HS-5 (cell line): ENCODE measurements at regions not wholly inside any gene's neighbourhood (a gene's known extent, or its start where the extent isn't known, plus 50 kb on each side); places are given as distances from the start of the nearest gene placed in this dataset.
A peak's percentile ranks its signal among the peaks of the same experiment; 100 is the strongest.

Experiments used
- DNase-seq: peaks from one replicate; pipeline ENCODE4 v3.0.0-alpha.2; 2012; ENCODE audit warnings: low read depth

DNA sequence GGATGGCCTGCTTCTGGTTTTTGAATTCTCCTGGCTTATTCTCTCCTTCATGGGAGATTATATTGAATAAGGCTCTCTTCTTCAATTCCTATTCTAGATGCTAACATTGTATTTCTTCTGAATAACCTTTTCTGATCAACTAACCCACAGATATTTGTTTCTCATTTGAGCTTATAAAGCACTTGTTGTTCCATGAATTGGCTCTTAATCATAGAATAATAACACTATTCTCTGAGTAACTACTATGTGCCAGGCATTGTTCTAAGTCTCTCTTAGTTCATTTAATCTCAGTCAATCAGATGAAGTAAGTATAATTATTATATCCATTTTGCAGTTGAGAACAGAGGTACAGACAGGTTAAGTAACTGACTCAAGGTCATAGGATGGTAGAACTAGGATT, 136.3 kb upstream of the MLIP start:
- DNase-seq = no peak

DNA sequence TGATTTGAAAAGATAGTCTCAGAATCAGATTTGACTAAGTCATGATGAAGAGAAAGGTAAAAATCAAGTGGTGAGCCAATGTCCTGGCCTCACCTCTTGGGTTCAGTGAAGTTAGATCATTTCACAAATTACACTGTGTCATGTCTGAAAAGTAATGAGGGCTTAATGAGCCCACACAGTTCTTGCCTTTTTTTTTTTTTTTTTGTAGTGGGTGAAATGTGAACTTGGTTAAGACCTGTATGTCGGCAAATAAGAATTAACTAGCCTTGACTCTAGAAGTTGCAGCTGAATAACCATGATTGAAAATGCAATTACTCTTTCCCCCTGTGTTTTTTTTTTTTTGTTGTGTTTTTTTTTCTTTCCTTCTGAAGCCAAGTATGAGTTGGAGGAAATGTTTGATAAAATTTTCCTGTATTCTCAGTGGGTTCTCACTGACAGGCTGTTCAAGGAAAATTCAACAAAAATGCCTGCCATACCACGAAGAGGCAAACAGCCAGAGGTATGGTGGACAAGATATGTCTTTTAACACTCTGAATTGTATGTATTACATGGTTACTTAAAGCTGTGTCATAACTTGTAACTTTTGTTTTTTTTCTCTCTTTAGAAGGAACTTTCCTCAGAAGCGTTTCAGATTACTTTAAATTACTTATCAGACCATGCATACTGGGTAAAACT, 135.2 kb upstream of the MLIP start:
- no peak for DNase-seq

DNA sequence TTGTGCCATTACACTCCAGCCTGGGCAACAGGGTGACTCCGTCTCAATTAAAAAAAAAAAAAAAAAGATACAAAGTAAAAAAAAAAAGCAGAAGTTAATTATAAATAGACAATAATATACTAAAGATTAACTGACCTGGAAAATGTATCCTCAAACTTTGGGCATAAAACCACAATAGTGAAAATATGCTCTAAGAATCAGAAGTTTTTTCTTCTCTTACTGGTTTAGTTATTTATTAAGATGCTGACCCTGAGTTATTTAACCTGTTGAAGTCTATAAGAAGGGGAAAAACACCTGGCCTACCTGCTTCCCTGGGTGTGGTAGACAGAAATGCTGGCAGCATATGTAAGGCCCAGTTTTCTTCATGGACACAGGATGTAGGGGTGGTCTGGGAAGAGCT, 133.7 kb upstream of the MLIP start:
- DNase-seq = no peak

DNA sequence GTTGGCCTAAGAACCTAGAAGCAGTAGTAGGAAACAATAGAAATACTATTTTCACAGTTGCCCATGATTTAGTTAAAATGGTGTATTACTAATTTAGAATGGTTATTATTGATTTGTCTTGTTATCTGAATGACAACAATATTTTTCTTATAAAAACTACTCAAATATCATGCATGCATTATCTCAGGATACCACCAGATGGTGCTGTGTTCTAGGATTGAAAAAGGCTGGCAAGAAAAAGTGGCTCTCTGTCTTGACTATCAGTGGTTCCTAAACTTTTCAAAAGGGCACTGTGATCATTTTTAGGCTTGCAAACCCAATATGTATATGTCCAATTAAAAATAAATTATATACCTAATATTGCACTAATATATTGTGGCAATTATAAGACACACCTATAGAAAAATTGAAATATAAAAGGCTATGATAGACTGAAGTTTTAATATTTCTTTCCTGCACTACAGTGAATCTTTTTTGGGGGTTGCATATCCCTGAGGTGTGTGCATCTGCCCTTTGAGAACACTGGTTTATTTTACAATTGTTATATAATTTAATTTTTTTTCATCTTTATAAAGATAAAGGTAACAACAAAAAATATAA, 131.7 kb upstream of the MLIP start:
- DNase-seq = no peak

DNA sequence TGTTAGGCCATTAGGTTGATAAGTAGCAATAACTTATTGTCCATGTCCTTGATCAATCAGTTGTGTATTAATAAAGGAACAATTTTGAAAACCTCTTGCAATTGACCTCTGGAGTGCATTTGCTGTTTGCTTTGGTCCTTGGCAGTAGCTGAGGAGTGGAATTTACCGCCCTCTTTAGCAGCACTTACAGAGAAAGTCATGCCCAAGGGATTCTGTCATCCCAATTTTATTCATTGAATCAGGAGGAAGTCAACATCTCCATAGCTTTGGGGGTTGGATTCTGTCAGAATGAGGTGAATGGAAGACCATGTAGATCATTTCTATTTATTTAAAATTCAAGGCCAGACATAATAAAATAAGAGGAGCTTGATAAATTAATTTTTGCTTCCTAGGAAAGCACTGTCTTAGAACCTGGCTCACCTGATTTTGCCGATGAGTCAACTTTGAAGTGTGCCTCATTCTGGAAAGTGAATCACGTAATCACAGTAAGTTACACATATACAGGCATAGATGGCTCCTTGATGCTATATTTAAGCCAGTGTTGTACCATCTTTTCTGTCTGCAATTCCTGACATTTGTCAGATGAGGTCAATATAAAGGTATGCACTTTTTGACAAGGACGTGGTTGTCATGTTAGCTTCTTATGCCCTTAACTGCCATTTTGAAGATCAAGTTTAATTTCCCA, 128.7 kb upstream of the MLIP start:
- no peak for DNase-seq

DNA sequence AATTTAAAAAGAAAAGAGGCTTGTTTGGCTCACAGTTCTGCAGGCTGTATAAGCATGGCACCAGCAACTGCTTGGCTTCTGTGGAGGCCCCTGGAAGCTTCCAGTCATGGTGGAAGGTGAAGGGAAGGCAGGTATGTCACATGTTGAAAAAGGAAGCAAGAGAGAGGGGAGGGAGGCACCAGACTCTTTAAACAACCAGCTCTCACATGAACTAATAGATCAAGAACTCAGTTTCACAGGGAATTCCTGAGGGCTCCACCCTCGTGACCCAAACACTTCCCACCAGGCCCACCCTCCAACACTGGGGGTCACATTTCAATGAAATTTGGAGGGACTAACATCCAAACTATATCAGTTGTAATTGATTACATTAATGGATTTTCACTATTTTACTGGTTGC, 127.9 kb upstream of the MLIP start:
- DNase-seq = no peak

DNA sequence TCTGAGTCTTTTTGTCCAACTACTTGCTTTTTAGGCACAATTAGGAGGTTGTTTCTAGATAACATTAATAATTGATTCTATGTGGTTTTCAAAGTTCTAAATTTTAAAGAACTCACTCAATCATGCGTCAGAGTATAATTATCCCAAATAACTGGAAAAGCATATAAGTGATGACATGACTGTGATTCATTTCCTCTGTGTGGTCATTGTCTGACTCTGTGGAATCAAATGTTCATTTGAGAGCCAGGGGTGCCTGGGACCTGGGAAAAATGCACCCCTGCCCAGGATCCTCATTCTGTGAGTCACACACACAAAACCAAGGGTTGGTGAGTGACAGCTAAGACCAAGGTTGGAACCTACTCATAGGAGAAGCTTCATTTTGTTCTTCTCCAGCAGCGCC, 127.1 kb upstream of the MLIP start:
- DNase-seq = peak; percentile 92

DNA sequence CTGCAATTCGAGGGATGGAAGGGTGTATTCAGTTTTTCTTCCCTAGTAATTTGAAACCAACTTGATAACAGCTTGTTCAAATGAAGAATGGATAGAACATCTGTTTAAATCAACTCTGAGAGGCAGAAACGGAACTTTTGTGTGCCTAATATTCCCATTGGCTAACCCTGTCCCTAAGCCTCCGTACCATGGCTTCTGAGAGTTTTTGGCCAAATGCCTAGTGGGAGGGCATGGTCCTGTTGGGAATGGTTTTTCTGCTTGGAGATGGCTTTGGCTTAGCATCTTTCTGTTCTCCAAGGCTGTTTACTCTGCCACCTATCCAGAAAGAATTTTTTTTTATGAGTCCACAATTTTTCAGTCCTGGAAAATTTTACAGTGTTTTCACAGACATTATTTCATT, 126.7 kb upstream of the MLIP start:
- no peak for DNase-seq

DNA sequence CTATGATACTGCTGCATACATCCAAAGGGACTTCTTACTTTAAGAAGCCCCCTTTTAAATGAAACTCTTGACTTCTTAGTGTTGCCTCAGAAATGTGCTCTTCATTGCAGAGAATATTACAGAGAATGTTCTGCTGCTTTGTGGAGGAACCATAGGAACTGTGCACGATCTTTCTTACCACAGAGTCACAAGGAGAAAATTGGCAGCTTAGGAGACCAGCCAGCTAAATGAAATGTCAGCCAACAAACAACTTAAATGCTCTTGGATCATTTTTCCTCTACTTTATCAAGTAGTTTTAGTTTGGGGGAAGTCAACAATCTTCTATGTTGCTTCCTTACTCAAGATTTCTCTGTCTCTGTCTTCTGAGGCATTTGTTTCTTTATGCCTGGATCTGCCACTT, 125.9 kb upstream of the MLIP start:
- DNase-seq = no peak

DNA sequence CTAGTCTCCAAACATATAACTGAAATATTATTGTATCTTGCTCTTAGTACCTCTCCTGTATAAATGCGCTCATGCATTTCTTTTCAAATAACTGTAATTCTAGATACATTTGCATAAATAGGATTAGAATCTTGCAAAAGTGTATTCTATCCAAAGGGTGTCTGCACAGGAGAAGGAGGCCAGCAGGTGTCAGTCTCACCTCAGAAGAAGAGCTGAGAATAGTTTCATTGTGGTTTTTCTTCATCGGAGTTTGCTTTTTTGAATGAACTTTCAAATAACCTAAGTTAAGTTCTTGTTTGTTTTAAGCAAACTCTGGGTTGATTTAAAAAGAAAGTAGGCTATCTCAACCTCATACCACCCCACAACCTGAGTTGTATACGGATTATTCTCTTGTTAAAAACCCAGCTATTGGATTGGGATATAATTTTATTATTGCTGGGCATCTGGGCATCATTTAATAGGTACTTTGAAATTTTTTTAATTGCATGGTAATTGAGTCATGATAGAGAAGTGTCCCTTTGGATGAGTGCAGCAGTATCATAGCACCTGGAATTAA, 125.0 kb upstream of the MLIP start:
- DNase-seq = peak; percentile 20

DNA sequence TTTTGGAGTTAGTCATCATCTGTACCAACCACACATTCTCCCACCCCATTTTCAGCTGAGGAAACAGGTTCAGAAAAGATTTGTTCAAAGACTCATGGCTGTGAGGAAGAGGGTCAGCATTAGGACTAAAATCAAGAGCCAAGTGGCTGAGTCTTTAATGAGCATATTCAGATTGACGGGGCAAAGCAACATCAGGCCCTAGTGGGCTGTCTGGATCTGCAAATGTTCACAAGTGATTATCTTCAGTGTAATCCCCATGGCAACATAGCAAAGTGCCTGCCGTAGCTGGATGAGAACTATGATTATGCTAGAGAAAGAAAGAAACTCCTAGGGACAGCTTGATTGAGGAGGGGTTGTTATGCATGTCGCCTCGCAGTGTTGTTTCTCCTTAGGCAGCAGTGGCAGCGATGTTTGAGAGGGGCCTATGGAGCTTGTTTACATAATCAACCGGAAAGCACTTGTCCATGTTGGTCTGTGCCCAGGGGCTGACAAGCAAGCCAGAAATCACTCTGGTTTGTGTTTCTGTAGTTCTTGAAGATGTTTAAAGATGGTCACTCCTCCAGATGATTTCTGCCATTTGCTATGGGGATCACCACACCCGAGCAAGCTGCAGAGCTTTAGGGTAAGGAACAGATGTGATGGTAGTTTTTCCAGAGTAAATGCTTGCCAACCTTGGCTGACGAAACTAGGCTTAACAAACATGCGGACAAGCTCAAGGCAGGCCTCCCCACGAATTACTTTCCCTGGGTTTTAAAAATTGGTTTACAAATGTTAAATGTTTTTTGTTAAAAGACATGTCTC, 124.3 kb upstream of the MLIP start:
- no peak for DNase-seq

DNA sequence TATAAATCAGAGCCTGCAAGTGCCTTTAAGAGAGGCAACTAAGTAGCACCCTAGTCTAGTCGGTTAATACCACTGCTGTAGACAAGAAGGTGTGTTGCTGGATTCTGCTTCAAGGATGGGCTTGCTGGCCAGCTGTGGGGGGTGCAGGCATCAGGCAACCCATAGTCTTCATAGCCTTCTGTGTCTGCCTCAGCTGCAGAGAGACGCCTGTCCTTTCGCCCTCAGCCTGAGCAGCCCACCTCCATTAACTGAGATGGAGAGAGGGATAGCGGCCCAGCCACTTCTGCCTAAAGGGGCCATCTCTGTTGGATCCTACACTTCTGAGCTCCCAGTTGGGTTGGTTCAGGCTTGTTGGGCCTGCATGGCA, 123.7 kb upstream of the MLIP start:
- DNase-seq = no peak

DNA sequence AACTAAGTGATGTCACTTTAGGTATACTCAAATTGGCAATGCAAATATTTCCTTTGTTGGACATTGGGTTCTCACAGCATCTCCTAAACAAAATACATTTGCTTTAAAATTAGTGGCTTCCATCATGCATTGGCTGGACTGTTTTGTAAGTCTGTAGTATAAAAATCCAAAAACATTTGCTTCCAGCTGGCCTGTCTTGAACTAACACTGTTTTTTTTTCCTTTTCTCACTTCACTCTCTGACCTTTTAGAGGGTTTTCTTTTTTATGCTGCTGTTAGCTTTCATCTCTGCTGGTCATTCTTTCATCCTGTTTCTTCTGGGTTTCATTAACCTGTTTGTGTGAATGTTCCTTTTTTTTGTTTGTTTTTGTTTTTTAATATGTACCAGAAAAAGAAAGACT, 121.7 kb upstream of the MLIP start:
- DNase-seq = no peak

DNA sequence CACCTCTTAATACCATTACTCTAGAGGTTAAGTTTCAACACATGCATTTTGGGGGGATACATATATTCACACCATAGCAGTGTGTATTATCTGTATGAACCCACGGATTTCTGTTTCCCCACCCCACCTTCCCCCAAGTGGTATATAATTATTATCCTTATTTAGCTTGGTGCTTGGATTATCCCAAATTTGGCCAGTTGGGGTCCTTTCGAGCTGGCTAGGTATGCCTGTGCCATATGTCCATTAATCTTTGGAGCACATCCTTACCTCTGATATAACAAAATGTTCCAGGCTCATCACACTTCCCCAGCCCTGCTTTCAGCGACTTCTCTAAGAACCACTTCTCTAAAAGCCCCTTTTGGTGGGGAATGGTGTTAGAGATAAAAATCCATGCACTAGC, 118.7 kb upstream of the MLIP start:
- DNase-seq = no peak

DNA sequence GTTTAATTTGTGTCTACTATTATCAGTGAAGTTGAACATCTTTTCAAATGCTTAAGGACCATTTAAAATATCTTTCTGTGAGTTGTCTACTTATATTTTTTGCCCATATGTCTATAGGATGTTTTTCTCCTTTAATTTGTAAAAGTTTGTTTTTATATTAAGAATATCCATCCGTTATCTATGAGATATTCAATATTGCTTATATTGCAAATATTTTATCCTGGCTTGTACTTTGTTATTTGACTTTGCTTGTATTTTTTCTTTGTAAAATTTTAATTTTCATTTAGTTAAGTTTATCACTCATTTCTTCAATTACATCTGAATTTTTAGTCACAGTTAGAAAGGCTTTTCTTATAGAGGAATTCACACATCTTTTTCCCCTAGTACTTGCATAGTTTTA, 117.0 kb upstream of the MLIP start:
- DNase-seq = no peak

DNA sequence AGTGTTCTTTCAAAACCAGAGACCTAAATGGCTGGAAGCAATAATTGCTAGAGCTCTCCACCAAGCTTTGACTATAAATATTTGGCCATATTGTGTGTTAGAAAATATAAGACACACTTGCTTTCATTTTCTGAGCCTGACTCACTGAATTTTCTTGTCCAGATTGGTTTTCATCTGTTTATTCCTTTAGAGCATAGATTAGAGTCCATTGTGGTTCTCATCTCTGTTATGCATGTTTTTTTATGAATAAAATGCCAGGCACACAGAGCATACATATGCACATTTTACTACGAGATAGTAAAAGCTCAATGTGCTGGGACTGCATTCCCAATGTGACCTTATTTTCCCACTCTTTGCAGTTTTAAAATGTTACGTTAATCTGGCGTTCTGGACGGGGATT, 115.3 kb upstream of the MLIP start:
- no peak for DNase-seq

DNA sequence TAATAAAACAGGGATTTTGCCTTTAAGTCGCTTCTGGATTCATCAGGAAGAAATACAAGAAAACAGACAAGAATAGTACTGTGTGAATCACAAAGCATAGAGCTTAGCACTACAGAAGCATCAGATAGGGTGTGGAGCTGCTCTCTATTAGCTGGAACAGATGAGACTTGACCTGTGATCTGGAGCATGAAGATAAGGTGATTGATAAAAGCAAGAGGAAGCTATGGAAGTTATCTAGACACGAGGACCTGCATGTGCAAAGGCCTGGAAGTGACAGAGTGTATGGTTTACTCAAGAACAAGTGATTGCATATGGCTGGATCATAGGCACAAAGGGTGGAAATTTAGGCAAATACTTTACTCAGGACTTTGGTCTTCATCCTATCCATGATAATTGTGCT, 112.9 kb upstream of the MLIP start:
- DNase-seq = no peak

DNA sequence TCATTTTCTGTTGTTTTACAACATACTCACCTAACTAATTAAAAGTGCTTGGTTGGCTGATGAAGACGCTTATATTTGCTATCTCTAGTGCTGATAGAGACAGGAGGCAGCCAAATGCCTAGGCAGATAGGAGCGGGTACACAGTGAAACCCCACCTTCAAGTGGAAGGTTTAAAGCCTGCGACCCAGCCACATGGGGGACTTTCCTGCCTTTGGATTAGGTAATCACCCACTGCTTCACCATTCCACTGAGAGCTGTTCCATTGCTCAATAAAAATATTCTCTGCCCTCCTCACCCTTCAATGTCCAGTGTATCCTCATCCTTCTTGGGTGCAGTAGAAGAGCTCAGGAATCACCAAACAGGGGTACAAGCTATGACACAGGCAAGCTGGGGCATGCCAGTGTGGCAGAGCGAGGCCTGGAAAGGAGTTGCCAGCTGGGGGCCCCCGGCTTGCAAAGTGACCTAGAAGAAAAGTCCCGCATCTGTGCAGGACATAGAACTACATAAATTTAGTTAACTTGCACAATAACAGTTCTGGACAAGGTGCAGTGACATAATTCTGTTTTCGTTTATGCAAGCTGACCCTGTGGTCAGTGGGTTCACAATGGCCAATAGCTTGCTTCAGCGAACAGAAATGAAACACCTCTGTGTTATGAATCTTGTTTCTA, 112.0 kb upstream of the MLIP start:
- no peak for DNase-seq

DNA sequence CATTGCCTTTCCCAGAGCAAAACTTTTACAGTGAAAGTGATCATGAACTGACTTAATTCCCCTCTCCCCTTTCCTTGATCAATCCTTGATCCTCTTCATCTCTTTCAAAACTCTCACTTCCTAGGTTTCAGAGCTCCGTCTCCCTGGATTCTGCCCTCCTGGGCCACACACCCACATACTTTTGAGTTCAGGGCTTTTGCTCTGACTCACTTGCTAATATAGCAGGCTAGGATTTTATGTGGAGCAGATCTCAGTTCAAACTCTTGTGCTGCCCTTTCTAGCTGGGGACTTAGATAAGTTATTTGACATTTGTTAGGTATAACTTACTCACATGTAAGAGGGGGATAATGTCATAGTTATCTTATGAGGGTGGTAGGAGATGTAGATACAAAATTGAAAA, 109.1 kb upstream of the MLIP start:
- no peak for DNase-seq

DNA sequence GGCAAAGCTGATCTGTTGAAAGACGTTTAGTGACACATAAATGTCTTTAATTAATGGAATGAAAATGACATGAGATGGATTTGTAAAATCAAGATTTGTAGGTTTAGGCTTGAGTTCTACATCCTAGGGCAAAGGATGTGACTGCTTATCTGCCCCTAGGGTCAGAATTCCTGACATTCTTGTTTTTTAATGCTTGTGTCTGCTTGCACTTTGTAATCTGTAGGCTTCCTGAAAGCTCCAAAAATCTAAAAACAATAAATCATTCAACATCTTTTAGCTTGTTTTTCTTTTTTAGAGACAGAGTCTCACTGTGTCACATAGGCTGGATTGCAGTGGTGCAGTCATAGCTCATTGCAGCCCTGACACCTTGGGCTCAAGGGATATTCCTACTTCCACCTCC, 107.9 kb upstream of the MLIP start:
- DNase-seq = no peak

DNA sequence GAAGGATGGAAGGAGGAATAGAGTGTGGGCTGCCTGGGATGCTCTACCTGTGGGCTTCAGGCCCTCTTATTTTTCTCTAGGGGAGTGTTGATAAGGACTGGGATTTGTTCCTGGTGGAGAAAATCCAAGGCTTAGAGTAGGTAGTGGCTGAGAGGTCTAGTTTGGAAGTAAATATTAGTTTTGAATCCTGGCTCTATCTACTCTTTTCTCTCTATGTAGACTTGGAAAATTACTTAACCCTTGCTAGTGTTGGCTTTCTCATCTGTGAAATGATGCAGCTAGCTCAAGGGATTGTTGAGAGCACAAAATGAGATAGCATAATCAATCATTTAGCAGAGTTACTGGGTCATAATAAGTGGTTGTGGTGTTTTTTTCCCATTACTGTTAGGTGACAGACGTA, 102.7 kb upstream of the MLIP start:
- no peak for DNase-seq

DNA sequence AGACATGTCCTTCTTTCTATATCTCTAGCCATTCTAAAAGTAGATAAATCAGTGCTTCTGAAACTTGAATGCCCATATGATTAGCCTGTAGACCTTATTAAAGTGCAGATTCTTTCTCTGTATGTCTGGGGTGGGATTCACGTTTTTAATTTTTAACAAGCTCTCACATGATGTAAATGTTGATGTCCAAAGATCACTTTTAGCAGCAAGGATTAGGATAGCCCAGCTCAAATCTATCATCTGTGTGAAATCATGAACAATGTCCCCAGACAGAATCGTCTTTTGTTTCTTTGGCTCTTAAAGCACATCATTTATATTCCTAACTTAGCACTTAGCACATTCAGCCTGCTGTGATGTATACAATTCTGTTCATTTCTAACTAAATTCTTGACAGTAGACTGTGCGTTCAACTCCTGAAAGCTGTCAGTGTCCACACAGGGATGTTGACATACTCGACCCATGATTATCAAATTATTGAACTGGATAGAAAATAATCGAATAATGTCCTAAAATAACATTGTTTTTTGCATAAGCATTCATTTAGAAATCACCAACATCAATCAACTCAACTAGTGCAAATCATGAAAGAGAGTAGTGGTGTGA, 102.1 kb upstream of the MLIP start:
- no peak for DNase-seq
